Colonic mucosa (tissue), 4 donors: ENCODE measurements at regions not wholly inside any gene's neighbourhood (a gene's known extent, or its start where the extent isn't known, plus 50 kb on each side); places are given as distances from the start of the nearest gene placed in this dataset.

Experiments
- DNase-seq: peaks from one replicate; pipeline ENCODE4 v3.0.0-alpha.2; 2020
- H3K27ac ChIP-seq: fragments of 200-600 bp; one replicate; pipeline ENCODE4 v1.8.0; 2021
- H3K27me3 ChIP-seq: fragments of 200-600 bp; one replicate; pipeline ENCODE4 v1.8.0; 2021
- H3K36me3 ChIP-seq: fragments of 200-600 bp; one replicate; pipeline ENCODE4 v1.8.0; 2021
- H3K4me1 ChIP-seq: fragments of 200-600 bp; one replicate; pipeline ENCODE4 v1.8.0; 2021; ENCODE audit warnings: mild to moderate bottlenecking
- H3K4me3 ChIP-seq: fragments of 200-600 bp; one replicate; pipeline ENCODE4 v1.8.0; 2021
- H3K9ac ChIP-seq, 2 donors: one replicate each; pipeline ENCODE4 v1.7.0; 2013; ENCODE audit warnings: control low read depth in 2 of 2, low read depth in 2 of 2, low read length in 2 of 2
- H3K9me3 ChIP-seq: fragments of 200-600 bp; one replicate; pipeline ENCODE4 v1.8.0; 2021
- intact Hi-C: fragments of 100-400 bp; cut with DNase I; formaldehyde crosslinking; loops from one replicate; pipeline ENCODE4 v1.14.1; 2022
- TF ChIP-seq, protein P1 (sequence below): fragments of 200-600 bp; IDR thresholded peaks from one replicate; pipeline ENCODE4 v1.8.0; 2022; ENCODE audit warnings: antibody characterized with exemption, mild to moderate bottlenecking
- donor health status: healthy.
- donor health status: DM: no; HTN: no; CAD: no.
- donor health status: DM: no; HTN: no; CAD: no.

DNA sequence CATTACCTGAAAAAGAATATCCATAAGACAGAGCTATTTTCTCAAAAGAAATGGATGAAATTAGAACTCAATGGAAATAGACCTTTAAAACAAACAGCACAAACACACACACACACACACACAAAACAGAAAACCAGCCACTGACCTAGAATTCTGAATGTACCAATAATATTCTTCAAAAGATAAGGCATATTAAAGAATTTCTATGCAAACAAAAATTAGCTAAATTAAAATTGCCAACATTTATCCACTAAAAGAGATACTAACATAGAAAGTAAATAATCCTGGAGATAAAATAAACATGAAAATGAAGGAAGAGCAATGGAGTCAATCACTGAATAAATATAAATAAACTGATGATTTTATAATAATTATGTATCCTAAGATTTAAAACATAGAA is 431.2 kb downstream of the SH2D4B start:
- intact Hi-C loops = no loop called here
- Histone ChIP-seq H3K4me3 (no peak overlapping the region), H3K4me1 (no peaks in the 10 kb centered on the region), H3K9ac (no peak overlapping the region), H3K9me3 (no peaks in the 10 kb centered on the region), H3K36me3 (no peaks in the 10 kb centered on the region), H3K27me3 (no peaks in the 10 kb centered on the region), H3K27ac (no peak overlapping the region)
- TF ChIP-seq, protein P1, sequence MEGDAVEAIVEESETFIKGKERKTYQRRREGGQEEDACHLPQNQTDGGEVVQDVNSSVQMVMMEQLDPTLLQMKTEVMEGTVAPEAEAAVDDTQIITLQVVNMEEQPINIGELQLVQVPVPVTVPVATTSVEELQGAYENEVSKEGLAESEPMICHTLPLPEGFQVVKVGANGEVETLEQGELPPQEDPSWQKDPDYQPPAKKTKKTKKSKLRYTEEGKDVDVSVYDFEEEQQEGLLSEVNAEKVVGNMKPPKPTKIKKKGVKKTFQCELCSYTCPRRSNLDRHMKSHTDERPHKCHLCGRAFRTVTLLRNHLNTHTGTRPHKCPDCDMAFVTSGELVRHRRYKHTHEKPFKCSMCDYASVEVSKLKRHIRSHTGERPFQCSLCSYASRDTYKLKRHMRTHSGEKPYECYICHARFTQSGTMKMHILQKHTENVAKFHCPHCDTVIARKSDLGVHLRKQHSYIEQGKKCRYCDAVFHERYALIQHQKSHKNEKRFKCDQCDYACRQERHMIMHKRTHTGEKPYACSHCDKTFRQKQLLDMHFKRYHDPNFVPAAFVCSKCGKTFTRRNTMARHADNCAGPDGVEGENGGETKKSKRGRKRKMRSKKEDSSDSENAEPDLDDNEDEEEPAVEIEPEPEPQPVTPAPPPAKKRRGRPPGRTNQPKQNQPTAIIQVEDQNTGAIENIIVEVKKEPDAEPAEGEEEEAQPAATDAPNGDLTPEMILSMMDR = no peak
- no peak for DNase-seq

DNA sequence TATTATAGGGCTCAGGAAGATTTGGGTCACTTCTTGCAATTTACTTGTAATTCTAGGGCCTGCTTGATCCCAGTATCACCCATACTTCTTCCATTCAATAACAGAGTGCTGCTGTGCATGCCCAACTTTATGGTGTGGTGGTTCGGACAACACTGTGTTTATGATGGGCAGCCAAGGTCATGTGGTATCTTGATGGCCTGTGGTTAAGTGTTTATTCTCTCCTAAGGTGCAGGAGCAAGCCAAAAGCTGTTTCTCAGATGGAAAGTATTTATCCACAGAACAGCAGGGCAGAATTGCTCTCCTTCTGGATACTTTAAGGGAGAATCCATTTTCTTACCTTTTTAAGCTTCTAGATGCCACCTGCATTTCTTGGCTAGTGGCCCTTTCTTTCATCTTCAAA is 433.8 kb downstream of the SH2D4B start:
- H3K4me1 ChIP-seq = no peaks in the 10 kb centered on the region
- TF ChIP-seq, protein P1 = no peak
- no peak overlapping the region for H3K4me3 ChIP-seq
- no peak overlapping the region for H3K9ac ChIP-seq
- H3K27me3 ChIP-seq = no peaks in the 10 kb centered on the region
- H3K27ac ChIP-seq = no peak overlapping the region
- no peaks in the 10 kb centered on the region for H3K36me3 ChIP-seq
- no peaks in the 10 kb centered on the region for H3K9me3 ChIP-seq
- DNase-seq = no peak
- intact Hi-C loops = no loop called here

DNA sequence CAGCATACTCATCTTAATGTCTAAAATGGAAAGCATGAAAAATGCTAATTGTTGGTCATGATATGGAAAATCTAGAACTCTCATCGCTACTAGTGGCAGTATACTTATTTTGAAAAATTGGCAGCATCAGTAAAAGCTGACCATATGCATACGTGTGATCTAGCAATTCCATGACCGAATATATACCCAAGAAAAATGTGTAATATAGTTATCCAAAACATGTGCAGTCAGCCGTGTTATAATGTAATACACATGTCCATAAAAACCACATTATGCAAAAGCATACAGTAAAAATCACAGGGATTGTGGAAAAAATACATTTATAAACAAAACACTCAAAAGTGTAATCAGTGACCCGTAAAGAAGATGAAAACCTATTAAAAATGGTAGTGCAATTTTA is 439.0 kb downstream of the SH2D4B start:
- H3K27ac ChIP-seq = no peak overlapping the region
- no peaks in the 10 kb centered on the region for H3K27me3 ChIP-seq
- no peaks in the 10 kb centered on the region for H3K4me1 ChIP-seq
- no peak overlapping the region for H3K4me3 ChIP-seq
- intact Hi-C loops = no loop called here
- TF ChIP-seq, protein P1 = no peak
- DNase-seq = no peak
- no peaks in the 10 kb centered on the region for H3K36me3 ChIP-seq
- no peak overlapping the region for H3K9ac ChIP-seq
- H3K9me3 ChIP-seq = no peaks in the 10 kb centered on the region

DNA sequence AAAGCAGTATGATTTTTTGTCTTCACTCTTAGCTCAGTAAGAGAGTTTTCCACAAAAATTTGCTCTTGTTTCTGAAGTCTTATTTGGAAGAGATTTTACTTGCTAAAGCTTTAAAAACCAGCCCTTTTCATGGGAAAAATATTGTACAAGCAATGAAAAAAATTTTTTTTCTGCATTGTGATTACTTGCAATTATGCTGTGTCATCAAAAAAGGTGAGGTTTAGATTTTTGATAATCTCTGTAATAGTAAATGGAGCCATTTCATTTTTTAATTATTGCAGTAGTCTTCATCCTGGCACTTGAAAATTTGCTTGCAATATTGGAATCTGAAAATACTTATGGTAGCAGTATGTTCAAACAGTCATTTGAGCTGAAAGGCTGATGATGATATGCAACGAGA is 447.4 kb downstream of the SH2D4B start:
- intact Hi-C loops = no loop called here
- DNase-seq = no peak
- H3K9ac ChIP-seq = no peak overlapping the region

DNA sequence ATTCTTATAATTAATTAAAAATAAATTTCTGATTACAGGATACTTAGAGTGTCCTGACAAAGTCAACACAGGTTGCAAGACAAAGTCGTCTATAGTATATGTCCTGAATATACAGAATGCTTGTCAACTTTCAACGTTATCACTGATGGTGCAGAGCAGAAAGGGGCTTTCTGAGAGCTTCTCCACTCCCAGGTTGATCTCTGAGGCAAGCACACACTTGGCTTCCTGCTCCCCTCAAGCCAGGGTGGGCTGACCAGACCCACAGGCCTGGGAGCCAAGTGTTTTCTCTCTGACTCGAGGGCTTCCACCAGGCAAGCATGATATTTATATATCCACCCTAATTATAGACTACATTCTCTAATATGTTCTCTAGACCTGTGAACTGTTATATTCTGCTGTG is 448.9 kb downstream of the SH2D4B start:
- TF ChIP-seq, protein P1 = no peak

More for the DNA sequence above, 447.4 kb downstream of the SH2D4B start:
- Histone ChIP-seq H3K4me1 (no peaks in the 10 kb centered on the region), H3K27me3 (no peaks in the 10 kb centered on the region), H3K27ac (no peak overlapping the region), H3K9me3 (no peaks in the 10 kb centered on the region), H3K4me3 (no peak overlapping the region), H3K36me3 (no peaks in the 10 kb centered on the region)
- TF ChIP-seq, protein P1 = no peak

DNA sequence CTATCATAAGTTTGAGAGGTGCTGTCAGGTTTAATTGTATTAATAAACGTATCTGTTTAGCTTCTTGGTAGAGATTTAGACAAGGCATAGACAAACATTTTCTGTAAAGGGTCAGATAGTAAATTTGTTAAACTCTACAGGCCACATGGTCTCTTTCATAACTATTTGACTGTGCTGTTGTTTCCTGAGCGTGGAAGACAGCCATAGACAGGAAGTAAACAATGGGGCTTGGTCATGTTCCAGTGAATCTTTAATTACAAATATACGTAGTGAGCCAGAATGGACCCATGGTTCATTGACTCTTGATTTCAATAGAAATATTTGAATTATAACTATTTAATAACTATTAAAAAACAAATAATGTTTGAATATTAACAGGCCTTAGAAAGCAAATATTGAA is 451.1 kb downstream of the SH2D4B start:
- H3K27me3 ChIP-seq = no peaks in the 10 kb centered on the region
- intact Hi-C loops = no loop called here

More for the DNA sequence above, 448.9 kb downstream of the SH2D4B start:
- Histone ChIP-seq H3K36me3 (no peaks in the 10 kb centered on the region), H3K9me3 (no peaks in the 10 kb centered on the region), H3K9ac (no peak overlapping the region), H3K27ac (no peak overlapping the region), H3K4me3 (no peak overlapping the region), H3K4me1 (no peaks in the 10 kb centered on the region), H3K27me3 (no peaks in the 10 kb centered on the region)
- intact Hi-C loops = no loop called here
- DNase-seq = no peak

More for the DNA sequence above, 451.1 kb downstream of the SH2D4B start:
- DNase-seq = no peak
- Histone ChIP-seq H3K36me3 (no peaks in the 10 kb centered on the region), H3K4me3 (no peak overlapping the region), H3K9me3 (no peaks in the 10 kb centered on the region), H3K4me1 (no peaks in the 10 kb centered on the region), H3K9ac (no peak overlapping the region), H3K27ac (no peak overlapping the region)
- TF ChIP-seq, protein P1 = no peak
